Right forelimb (tissue), 1 donor: ENCODE measurements at regions not wholly inside any gene's neighbourhood (a gene's known extent, or its start where the extent isn't known, plus 50 kb on each side); places are given as distances from the start of the nearest gene placed in this dataset.

Source experiments
- DNase-seq: peaks from one replicate; pipeline ENCODE4 v3.0.0-alpha.2; 2018

DNA sequence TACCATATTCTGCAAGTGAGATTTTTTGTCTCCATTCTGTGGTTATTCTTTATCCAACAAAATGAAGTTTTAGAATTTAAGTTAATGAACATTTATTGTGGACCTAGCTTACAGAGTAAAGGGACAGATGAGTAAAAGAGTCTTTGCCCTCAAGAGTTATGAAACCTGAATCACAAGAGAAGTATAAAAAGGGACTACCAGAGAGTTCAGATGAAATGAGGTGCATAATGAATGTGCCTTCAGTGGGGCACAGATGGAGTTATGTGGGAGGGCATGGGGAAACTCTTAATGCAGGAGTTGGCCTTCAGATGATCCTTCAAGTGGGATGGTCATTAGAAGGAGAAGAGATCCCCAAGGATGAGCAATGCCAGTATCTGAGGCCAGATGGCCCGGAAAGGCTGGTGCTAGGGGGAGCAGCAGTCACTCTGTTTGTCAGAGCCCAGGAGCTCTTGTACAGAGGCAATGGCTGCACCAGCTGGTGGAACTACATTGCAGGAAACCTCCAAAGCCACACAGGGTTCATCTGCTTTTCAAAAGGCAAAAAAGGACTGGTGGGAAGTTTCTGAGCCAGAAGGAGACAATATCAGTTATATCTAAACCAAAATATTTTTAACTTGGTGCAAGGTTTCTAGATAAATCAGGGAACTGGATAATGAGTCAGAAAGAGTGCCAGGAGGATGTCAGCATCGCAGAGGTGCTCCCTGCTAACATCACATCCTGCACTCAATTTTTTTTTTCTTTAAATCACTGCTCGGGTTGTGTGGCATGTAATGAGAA lies 162.0 kb downstream of the KLF6 start:
- no peak for DNase-seq

DNA sequence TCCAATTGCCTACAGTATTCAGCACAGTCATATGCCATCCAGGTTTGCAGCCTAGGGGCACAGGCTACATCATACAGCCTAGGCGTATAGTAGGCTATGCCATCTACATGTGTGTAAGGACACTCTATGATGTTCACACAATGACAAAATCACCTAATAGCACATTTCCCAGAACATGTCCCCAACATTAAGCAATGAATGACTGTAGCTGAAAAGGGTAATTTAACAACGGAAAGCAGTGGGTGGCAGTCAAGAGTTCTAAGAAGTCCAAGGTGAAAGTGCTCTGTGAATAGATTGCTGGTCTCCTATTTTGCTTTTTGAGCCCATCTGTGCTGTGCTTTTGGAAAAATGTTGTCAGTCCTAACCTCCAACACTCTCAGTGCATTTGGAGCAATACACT lies 162.6 kb downstream of the KLF6 start:
- DNase-seq = no peak

DNA sequence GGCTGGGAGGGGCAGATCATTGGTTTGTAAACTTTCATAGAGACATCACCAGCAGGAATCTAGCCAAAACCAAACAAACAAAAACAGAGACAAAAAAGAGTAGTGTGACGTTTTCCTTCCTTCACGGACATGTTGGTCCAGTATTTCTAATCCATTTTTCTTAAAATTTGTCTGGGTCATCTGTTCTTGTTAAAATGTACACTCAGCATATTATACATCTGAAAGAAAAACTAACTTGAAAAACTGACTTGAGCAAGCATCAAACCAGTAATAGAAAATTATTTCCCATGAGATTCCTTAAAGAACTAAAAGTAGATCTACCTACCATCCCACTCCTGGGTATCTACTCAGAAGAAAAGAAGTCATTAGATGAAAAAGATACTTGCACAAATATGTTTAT lies 164.2 kb downstream of the KLF6 start:
- no peak for DNase-seq

GRCh38 chr10:3619241-3619640 lies 165.8 kb downstream of the KLF6 start:
- DNase-seq = no peak

DNA sequence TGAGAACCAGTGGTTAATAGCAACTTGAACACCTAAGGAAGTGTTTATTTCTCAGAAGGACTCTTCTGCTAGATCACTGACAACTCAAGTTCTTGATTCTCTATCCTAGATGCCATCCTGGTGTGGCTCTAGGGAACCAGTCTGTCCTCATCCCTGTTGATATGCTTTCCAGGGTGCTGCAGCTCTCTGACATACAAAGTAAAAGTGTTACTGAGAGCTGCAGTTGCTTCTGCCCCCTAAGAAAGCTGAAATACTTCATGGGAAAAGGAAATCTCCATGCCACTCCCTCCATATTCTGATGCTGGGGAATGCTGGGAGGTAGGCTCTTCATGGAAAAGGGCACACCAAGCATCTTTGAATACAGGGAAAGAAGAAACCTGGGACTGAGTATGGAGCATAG lies 168.1 kb downstream of the KLF6 start:
- DNase-seq = no peak

GRCh38 chr10:3613318-3613717 lies 171.7 kb downstream of the KLF6 start:
- no peak for DNase-seq

DNA sequence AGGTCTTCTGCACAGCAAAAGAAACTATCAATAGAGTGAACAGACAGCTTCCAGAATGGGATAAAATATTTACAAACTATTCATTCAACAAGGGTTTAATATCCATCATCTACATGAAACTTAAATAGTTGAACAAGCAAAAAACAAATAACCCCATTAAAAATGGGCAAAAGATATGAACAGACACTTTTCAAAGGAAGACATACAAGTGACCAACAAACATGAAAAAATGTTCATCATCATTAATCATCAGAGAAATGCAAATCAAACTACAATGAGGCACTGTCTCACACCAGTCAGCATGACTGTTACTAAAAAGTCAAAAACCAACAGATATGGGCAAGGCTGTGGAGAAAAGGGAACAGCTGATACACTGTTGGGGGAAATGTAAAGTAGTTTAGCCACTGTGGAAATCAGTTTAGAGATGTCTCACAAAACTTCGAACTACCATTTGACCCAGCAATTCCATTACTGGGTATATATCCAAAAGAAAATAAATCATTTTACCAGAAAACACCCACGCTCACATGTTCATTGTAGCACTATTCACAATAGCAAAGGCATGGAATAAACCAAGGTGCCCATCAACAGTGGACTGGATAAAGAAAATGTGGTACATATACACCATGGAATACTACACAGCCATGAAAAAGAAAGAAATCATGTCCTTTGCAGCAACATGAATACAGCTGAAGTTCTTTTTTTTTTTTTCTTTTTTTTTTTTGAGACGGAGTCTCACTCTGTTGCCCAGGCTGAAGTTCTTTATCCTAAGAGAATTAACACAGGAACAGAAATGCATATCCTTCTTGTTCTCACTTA lies 172.6 kb downstream of the KLF6 start:
- no peak for DNase-seq

DNA sequence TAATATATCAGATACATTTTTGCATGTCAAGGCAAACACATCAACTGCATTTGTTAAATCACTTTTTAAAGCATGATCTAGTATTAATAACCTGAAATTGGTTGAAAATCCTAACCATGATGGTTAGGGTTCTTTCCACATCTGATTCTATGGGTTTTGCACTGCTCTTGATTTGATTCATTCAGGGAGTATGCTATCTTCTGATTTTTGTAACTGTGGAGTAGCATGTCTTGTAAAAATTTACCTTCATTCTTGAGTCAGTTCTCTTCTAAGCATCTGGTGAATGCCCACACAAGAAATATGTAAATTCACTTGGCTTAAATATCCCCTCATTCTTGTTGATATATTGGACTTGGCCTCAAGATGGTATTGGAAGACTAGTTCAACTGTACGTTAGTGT lies 178.7 kb downstream of the KLF6 start:
- no peak for DNase-seq

DNA sequence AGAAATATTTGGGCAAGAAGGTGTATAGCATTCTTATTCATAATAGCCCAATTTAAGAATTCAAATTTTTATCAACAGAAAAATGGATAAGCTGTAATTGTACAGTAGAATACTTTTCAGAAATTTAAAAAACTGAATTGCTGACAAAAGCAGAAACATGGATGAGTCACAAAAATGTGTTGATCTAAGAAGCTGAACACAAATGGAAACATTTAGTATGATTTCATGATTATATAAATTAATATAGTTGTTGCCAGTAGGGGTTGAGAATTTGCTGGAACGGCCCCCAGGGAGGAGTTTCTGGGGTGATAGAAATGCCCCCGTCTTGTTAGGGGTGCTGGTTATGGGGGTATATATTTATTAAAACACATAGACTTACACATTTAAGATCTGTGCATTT lies 179.1 kb downstream of the KLF6 start:
- DNase-seq = no peak

DNA sequence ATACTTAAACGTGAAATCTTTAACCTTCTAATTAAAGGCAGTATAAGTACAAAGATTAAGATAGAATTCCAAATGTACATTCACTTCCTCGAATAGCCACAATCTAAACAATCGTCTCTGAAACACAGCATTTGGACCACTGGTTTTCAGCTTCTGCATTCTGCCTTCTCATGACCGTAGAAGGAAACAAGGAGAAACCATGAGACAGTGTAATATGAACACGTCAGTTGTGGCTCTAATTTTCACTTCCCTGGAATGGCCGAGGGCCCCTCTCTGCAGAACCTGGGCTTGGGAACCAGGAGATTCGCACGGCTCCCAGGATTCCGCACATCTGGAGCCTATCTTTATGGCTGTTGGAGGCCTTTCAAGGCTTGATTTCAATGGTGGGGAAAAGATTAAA lies 189.3 kb downstream of the KLF6 start:
- DNase-seq = no peak

DNA sequence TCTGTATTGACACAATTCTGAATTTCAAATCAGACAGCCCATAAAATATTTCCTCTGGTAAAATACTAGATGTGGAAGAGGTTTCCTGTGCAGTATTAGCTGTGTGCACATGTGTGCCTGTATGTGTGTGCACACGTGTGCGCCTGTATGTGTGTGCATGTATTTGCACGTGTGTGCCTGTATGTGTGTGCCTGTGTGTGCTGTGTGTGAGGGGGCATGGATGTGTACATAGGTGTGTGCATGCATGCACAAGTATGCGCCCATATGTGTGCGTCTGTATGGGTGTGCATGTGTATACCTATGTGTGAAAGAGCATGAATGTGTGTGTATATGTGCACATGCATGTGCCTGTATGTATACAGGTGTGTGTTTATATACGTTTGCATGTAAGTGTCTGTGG lies 191.4 kb downstream of the KLF6 start:
- no peak for DNase-seq

DNA sequence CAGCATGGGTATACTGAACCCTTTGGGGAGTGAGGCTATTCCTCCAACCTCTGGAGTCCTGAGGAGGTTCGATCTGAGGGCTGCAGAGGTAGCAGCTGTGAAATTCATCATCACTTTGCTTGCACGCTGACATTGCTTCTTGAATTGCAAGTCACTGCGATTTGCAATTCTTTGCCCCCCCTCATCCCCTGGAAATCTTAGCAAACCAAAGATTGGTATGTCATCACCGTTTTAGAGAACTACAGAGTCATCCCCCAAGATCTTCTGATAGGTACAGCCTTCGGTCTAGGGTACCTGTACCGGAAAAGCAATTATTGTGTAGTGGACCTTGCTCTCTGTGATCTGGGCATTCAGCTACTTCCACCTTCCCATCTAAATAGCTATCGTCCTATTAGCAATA lies 192.6 kb downstream of the KLF6 start:
- no peak for DNase-seq

DNA sequence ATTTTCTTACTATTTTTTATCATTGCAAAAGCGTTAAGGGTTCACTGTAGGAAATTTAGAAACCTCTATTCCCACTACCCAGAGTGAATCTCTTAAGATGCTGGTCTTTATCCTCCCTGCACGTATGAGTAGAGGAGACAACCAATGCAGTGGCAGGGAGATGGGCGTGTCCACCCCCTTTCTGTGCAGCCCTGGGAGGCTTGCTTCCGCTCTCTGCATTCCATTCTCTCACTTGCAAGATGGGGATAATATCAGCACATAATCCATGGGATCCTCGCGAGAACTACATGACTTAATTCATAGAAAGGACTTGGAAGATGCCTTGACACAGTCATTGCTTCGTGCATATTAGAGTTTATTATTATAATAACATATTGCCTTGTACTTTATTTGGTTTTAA lies 196.2 kb downstream of the KLF6 start:
- DNase-seq = no peak

GRCh38 chr10:3588346-3588745 lies 196.7 kb downstream of the KLF6 start:
- DNase-seq = no peak

DNA sequence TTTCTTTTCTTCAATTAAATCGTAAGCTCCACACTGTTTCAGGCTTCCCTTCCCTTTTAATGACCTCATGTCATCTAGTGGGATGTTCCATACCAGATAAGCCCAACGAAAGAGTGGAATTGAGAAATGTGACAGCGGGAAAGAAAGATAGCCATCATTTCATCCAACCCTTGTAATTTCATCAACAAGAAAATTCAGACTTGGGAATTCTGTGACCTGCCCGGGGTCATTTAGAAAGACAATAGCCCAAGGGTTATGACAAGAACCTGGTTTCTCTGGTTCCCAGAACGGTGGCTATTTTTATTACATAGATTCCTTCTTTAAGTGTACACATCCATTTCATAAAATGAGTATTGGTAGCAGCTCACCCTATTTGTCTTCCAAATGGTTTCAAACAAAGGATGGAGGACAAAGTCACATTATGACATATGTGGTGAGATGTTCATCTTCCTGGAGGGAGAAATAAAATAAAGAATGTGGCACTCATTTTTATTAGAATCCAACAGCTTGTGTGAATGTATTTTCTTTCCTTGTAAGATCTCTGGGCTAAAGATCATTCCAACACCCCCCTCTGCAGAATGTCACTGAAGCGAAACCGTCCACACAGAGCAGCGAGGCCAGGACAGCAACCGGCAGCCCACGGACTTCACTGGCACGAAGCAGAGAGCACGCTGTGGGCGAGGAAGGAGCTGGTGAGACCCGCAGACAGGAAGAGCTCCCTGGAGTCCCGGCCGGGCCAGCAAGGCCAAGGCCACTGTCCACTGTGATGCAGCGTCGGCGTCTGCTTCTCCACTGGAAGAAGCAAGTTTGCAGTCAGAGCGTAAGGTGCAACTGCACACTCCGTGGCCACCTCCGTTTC lies 199.9 kb downstream of the KLF6 start:
- DNase-seq = no peak

DNA sequence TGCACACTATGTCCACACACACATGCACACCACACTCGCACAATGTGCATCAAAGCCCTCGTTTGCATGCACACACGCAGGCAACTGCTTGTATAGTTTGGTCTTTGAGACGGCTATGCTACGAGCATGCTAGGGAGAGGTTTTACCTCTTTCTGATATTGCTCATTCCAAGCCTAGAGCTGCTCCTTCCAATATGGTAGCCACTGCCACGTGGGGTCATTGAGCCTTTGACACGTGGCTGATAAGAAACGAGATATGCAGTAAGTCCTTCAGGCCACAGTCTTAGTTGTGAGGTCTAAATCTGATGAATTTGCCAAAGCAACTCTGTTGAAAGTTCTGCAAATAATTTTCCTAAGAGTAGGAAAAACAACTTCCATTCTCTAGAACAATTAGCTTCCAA lies 204.4 kb downstream of the KLF6 start:
- DNase-seq = no peak

GRCh38 chr10:3579845-3580244 lies 205.2 kb downstream of the KLF6 start:
- DNase-seq = no peak

- DNase-seq = no peak
Measured at GRCh38 chr10:3578682-3579081, 206.3 kb downstream of the KLF6 start.

GRCh38 chr10:3578159-3578558 lies 206.8 kb downstream of the KLF6 start:
- no peak for DNase-seq

DNA sequence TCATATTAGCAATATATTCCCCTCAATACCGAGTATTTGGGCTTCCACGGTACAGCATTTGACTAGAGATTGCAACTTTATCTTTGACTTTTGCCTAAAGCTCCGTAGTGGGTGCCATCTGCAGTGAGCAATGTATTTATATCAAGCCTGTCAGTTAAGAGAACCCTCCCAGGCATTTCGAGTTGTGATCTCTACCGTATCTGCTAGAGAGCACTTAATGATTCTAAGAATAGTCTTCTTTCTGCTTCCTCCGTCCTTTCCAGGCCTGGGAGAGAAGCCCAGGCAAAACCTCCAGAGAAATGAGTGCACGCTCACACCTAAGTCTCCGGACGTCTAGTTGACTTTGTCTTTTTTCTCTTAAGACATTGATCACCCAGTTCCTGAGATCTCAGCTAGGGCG lies 210.6 kb downstream of the KLF6 start:
- DNase-seq = no peak

DNA sequence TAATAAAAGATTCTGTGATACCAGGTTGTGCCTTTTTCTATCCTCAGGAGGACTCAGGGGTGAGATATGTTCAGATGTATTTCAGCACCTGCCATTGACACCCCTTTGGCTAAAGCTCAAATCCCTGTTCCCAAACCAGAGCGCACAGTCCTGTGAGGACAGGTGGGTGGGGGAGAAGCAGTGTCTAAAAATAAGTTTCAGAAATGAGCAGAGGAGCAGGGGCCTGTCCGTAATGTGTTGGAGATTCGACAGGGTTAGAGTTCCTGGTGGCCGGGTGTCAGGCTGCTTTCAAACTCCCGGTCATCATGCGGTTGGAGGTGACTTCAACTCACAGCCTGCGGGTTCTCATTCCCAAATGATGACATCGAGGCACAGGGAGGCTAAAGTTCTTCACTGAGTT lies 211.5 kb downstream of the KLF6 start:
- no peak for DNase-seq

- DNase-seq = no peak
Measured at GRCh38 chr10:3571310-3571825, 213.6 kb downstream of the KLF6 start.

DNA sequence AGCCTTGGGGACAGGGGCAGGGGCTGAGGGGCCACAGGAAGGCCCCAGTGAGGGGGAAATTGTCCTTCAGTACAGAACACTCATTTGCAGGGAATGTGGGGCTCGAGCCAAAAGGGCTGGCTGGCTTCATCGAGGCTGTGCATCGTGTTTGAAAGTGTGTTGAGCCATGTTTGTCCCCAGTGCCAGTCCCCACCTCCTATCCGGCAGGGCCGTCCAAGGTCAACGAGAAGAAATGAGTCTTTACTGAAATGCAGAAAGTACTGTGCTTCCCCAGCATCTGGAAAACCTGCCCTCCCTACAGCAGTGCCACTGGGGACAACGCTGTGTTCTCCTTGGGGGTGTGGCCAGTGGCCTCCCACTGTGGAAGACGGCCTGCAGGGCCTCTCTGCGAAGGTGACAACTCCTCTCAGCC lies 214.1 kb downstream of the KLF6 start:
- DNase-seq = no peak
